K562 (cell line): ENCODE measurements at regions not wholly inside any gene's neighbourhood (a gene's known extent, or its start where the extent isn't known, plus 50 kb on each side); places are given as distances from the start of the nearest gene placed in this dataset.
A peak's percentile ranks its signal among the peaks of the same experiment; 100 is the strongest.

Experiments used
- CTCF ChIP-seq, 3 experiments: IDR thresholded peaks in 2 of 3; conservative IDR thresholded peaks in 1 of 3; 2 replicates each; pipeline ENCODE4 v1.5.1; 2011 to 2012; ENCODE audit warnings: low read length in 3 of 3, mild to moderate bottlenecking in 3 of 3, control low read depth in 2 of 3, improper control_type of control experiment in 1 of 3, inconsistent platforms in 1 of 3, low read depth in 1 of 3, mixed read lengths in 1 of 3, moderate library complexity in 1 of 3; ENCODE audit not compliant: insufficient read depth in 2 of 3
- CXXC5 ChIP-seq: fragments of 250-450 bp; sonication (Bioruptor Pico); IDR thresholded peaks from 2 replicates; pipeline ENCODE4 v1.8.0; 2022; ENCODE audit warnings: inconsistent platforms, mild to moderate bottlenecking, moderate library complexity
- EP300 ChIP-seq: IDR thresholded peaks from 2 replicates; pipeline ENCODE4 v1.6.1; 2012; ENCODE audit warnings: low read length, improper control_type of control experiment
- POLR2H ChIP-seq: IDR thresholded peaks from 2 replicates; pipeline ENCODE4 v1.6.1; 2016; ENCODE audit warnings: missing genetic modification characterization, low read depth, mild to moderate bottlenecking, control low read depth, missing compliant biosample characterization, moderate library complexity
- RBM14 ChIP-seq: fragments of 200-400 bp; formaldehyde crosslinking; IDR thresholded peaks from 2 replicates; pipeline ENCODE4 v1.6.1; 2018; ENCODE audit warnings: low read depth, mild to moderate bottlenecking, low read length, moderate library complexity, borderline replicate concordance; ENCODE audit not compliant: insufficient read depth
- REST ChIP-seq, 2 experiments: fragments of 450-650 bp; formaldehyde crosslinking in 1 of 2; IDR thresholded peaks; 2 replicates each; pipeline versions ENCODE4 v1.4.0 to v1.6.1; 2014 to 2020; ENCODE audit warnings: mild to moderate bottlenecking in 2 of 2, borderline replicate concordance in 1 of 2, low read depth in 1 of 2
- SMC3 ChIP-seq: conservative IDR thresholded peaks from 2 replicates; pipeline ENCODE4 v1.6.1; 2011; ENCODE audit warnings: low read depth, low read length, improper control_type of control experiment; ENCODE audit not compliant: insufficient read depth
- TARDBP ChIP-seq: fragments of 450-650 bp; IDR thresholded peaks from 2 replicates; pipeline ENCODE4 v1.6.1; 2016
- TBP ChIP-seq: optimal IDR thresholded peaks from 2 replicates; pipeline ENCODE3; 2011; ENCODE audit warnings: low read depth, low read length, improper control_type of control experiment
- XRCC3 ChIP-seq: fragments of 450-650 bp; IDR thresholded peaks from 2 replicates; pipeline ENCODE4 v1.6.1; 2017; ENCODE audit warnings: mild to moderate bottlenecking, moderate library complexity
- YY1 ChIP-seq, 3 experiments: IDR thresholded peaks; 2 replicates each; pipeline ENCODE4 v1.6.1; 2011; ENCODE audit warnings: low read length in 2 of 3, mild to moderate bottlenecking in 2 of 3, moderate library complexity in 2 of 3, borderline replicate concordance in 1 of 3, control low read depth in 1 of 3, low read depth in 1 of 3; ENCODE audit not compliant: insufficient read depth in 3 of 3, insufficient replicate concordance in 2 of 3, control insufficient read depth in 1 of 3, insufficient read length in 1 of 3; ENCODE audit errors: extremely low read depth in 1 of 3
- ZBTB7A ChIP-seq: IDR thresholded peaks from 2 replicates; pipeline ENCODE4 v1.6.1; 2011; ENCODE audit warnings: low read depth, mild to moderate bottlenecking, low read length, moderate library complexity, borderline replicate concordance; ENCODE audit not compliant: control insufficient read depth
- ZFP30 ChIP-seq: fragments of 250-450 bp; sonication (Bioruptor Pico); IDR thresholded peaks from 2 replicates; pipeline ENCODE4 v1.8.0; 2022; ENCODE audit warnings: moderate library complexity, mild to moderate bottlenecking, inconsistent platforms, borderline replicate concordance
- TF ChIP-seq, protein P1 (sequence below): fragments of 450-650 bp; IDR thresholded peaks from 2 replicates; pipeline ENCODE4 v1.6.1; 2014; ENCODE audit warnings: low read depth, mild to moderate bottlenecking, moderate library complexity, borderline replicate concordance

GRCh38 chr2:157194097-157194688 lies 63.3 kb upstream of the GALNT5 start (continued):
- TF ChIP-seq, protein P1, sequence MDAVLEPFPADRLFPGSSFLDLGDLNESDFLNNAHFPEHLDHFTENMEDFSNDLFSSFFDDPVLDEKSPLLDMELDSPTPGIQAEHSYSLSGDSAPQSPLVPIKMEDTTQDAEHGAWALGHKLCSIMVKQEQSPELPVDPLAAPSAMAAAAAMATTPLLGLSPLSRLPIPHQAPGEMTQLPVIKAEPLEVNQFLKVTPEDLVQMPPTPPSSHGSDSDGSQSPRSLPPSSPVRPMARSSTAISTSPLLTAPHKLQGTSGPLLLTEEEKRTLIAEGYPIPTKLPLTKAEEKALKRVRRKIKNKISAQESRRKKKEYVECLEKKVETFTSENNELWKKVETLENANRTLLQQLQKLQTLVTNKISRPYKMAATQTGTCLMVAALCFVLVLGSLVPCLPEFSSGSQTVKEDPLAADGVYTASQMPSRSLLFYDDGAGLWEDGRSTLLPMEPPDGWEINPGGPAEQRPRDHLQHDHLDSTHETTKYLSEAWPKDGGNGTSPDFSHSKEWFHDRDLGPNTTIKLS: no peak
- TF ChIP-seq CTCF (IDR thresholded peaks at IDR 0.05 in 2 of 3, conservative IDR thresholded peaks at IDR 0.05 in 1 of 3; ENCODE audit: insufficient read depth in 2 of 3, low read depth in 1 of 3, low read length in 3 of 3) (peak; percentile 58 to 93 (median 74)), ZBTB7A (no peak), YY1 (IDR thresholded peaks at IDR 0.05; ENCODE audit: borderline replicate concordance in 1 of 3, control insufficient read depth in 1 of 3, extremely low read depth in 1 of 3, insufficient read depth in 3 of 3, insufficient read length in 1 of 3, insufficient replicate concordance in 2 of 3, low read depth in 1 of 3, low read length in 2 of 3) (peak in 1 of 3 experiments; percentile 62), EP300 (0 out of 2 replicates have a peak, but pooled peaks have one; percentile 11), REST (IDR thresholded peaks at IDR 0.05; ENCODE audit: borderline replicate concordance) (peak; percentile 80), REST (CRISPR knock-in tag; IDR thresholded peaks at IDR 0.05; ENCODE audit: low read depth) (no peak), CXXC5 (no peak), XRCC3 (no peak), SMC3 (peak; percentile 79), TBP (no peak), TARDBP (no peak), POLR2H (tag) (0 out of 2 replicates have a peak, but pooled peaks have one; percentile 32), ZFP30 (no peak), RBM14 (no peak)
